ENCODE measurements at regions not wholly inside any gene's neighbourhood (a gene's known extent, or its start where the extent isn't known, plus 50 kb on each side); places are given as distances from the start of the nearest gene placed in this dataset.

GRCh38 chr10:3226960-3227744 lies 54.6 kb upstream of the PITRM1 start:
- no peak for DNase-seq

- no peak for DNase-seq
Measured at GRCh38 chr10:3225561-3225960, 53.0 kb upstream of the PITRM1 start.

- no peak for DNase-seq
Measured at GRCh38 chr10:3224241-3224640, 51.7 kb upstream of the PITRM1 start.

- DNase-seq: no peak
Measured at GRCh38 chr10:3222626-3223025, 50.0 kb upstream of the PITRM1 start.
